LNCAP (cell line): ENCODE measurements at regions not wholly inside any gene's neighbourhood (a gene's known extent, or its start where the extent isn't known, plus 50 kb on each side); places are given as distances from the start of the nearest gene placed in this dataset.

ENCODE experiments used
- CTCF ChIP-seq: fragments of 450-650 bp; IDR thresholded peaks from 2 replicates; pipeline ENCODE4 v1.5.1; 2017; ENCODE audit warnings: mild to moderate bottlenecking

DNA sequence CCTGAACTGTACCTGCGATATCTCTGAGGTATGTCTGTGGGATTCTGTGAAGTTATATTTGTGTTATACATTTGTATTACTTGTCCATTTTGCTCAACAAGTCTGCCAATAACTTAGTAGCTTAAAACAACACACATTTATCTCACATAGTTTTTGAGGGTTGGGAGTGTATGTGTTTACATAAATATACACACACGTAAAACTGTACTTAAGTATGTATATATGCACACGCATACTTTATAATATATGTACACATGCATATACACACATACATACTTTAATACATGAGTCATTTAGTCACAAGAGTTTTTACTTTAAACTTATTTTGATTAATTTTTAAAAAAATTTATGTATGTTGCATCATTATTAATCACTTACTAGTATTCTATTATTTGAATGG, 205.9 kb upstream of the EDIL3 start:
- no peak for TF ChIP-seq CTCF

DNA sequence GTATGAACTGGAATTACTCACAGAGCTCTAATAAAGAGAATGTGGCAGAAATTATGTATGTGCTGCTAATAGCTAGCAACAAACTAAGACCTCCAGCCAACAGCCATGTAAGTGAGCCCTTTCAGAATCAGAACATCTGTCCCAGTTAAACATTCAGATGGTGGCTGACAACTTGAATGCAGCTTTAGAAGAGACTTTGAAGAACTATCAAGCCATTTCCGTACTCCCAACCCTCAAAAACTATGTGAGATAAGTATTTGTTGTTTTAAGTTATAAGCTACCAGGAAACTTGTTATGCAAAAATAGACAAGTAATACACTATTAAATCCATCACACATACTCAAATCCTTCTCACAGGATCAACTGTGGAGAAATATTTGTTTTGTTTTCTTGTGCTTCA, 205.2 kb upstream of the EDIL3 start:
- TF ChIP-seq CTCF = no peak

DNA sequence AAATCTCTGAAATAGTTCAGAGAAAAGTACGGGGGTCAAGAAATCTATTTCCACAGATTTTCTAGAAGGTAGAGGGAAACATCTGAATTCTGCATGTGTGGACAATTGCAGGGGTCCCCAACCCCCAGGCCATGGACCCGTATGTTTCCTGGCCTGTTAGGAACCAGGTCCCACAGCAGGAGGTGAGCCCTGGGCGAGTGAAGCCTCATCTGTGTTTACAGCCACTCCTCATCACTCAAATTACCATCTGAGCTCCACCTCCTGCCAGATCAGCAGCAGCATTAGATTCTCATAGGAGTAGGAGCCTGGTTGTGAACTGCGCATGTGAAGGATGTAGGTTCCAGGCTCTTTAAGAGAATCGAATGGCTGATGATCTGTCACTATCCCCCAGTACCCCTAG, 200.5 kb upstream of the EDIL3 start:
- TF ChIP-seq CTCF = no peak

DNA sequence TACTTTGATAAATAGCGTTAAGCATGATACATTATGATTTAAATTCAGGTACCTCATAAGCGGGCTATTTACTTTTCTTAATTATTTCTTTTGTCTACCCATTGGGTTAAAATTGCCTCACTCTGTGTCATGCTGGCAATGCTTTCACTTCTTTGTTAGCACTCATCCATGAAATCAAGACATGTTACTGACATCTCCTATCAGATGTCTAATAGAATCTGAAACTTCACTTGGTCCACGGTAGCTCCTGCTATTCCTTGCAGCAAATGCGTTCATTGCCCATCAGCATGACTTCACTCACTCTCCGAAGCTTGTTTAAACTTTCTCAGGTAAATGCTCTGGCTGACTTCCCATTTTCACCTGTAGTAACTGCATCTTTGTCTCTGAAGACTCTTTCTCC, 193.5 kb upstream of the EDIL3 start:
- no peak for TF ChIP-seq CTCF

DNA sequence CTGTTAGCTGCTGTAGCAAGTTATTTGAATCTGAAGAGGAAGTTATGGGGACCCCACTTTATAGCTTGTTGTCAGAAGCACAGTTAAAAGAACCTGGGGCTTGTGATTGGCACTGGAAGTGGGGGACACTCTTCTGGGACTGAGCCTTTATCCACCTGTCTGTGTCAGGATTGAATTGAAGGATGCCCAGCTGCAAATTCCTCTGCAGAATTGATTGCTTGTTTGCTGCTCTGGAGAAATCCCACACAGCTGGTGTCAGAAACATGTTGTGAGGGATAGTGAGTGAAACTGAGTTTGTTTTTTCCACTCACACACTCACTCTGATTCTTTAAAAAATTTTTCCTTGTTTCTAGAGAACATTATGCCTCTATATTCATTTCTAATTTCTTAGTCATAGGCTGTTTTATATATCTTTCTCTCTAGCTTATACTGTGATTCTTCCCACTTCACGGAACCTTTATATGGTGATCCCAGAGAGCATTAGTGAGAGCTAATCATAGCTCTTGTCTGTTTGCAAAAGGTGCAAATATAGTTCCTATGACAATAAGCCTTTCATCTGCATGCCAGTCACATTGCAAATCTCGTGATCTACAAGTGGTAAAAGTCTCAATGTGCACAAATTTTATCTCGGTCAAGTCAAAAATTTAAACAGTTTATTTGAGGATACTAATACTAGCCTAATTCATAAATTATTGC, 188.5 kb upstream of the EDIL3 start:
- TF ChIP-seq CTCF = no peak

DNA sequence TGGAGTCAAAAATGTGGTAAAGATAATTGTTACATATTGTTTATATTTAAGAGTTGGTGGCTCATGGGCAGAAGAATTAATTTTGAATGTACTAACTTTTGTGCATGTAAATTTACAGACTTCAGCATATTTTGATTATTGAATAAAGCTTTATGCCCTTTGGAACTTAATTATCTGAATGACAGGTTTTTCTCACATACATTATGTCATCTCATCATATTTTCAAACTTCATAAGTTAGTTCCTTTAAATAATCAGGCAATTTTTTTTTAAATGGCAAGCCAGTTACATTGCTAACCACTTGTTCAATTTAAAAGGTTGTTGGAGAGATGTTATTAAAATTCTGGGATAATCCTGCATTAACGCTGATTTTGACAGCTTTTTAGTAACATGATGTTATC, 184.6 kb upstream of the EDIL3 start:
- TF ChIP-seq CTCF = no peak

DNA sequence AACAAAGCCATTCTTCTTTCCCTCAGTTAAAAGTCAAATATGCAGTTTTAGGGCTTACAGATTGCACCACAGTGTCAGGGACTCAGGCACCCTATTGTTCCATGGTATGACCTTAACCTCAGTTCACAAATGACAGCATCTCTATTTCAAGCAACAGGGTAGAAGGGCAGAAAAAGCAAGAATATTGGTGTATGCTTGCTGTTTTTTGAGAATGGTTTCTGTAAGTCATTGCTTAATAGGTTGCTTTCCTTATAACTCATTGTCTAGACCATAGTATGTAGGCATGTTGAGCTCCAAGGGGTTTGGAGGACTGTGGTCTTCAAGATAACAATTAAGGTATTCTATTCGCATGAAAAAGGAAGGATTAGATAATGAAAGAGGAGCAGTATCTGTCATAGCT, 183.5 kb upstream of the EDIL3 start:
- TF ChIP-seq CTCF = no peak

DNA sequence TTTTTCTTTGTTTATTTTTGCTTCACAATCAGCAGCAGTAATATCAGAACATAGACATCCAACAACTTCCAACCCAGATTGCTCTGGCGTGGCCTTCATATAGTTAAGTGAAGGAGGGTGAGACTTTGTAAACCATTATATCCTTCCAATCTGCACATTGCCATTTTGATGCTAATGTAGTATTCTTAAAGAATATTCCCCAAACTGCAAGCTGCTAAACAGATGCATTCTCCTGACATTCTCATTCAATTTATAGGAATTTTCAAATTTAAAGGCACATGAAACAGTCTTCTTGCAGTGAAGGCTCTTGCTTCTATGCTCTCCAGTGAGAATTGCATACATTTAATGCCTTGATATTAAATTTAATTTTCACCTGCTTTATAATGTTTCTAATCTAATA, 181.2 kb upstream of the EDIL3 start:
- no peak for TF ChIP-seq CTCF
